ENCODE measurements at regions not wholly inside any gene's neighbourhood (a gene's known extent, or its start where the extent isn't known, plus 50 kb on each side); places are given as distances from the start of the nearest gene placed in this dataset.

DNA sequence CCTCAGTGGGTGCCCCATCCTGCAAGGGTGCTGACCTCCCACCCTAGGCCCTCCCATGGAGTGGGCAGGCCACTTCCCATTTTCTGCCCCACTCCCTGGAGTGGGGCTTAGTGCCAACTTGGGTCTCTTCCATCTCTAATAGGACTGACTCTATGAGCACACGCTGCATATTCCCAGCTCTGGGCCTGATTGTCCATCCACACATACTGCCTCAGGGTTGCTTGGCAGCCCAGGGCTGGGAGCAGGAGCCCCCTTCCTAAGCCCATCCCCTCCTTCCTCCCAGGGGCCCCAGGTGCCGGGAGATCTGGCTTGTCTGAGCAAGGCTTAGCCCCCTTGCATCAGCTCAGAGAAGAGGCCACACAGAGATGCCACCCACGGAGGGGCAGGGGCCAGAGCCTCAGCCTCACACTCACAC is 55.1 kb downstream of the PJA1 start:
- DNase-seq (ENCODE audit: low read depth), result no peak

- DNase-seq (ENCODE audit: low read depth), result peak; percentile 86
These were observed 55.5 kb downstream of the PJA1 start for GRCh38 chrX:69109706-69110105.

- DNase-seq (ENCODE audit: low read depth), result no peak
These were observed 56.1 kb downstream of the PJA1 start for GRCh38 chrX:69109036-69109663.

DNA sequence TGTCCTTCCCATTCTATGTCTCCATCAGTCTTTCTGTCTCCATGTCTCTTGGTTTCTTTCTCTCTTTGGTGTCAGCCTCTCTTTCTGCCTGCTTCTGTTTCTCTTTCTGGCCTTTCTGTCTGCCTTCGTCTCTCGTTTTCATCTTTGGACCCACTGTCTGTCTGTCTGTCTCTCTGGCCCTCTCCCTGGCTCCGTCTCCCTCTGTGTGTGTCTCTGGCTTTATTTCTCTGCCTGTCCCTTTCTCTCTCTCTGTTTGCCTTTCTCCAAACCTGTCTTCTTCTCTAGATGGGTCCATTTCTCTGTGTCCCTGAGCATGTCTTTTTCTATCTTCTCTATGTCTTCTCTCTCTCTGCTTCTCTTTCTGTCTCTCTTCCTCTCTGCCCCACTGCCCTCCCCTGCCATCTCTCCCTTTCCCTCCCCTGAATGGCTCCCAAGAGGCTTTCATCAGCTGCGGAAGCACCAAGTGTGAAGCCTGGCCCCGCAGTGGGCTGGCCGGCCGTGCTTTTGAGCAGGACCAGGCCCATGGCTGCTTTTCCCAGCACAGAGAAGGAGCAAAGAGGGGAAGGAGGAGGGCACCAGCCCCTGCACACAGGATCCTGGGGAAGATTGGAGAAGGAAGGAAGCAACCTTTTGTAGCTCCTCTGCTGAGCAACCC is 57.4 kb downstream of the PJA1 start:
- no peak for DNase-seq (ENCODE audit: low read depth)

- DNase-seq (ENCODE audit: low read depth), result no peak
These were observed 58.0 kb downstream of the PJA1 start for GRCh38 chrX:69107231-69107739.

- no peak for DNase-seq (ENCODE audit: low read depth)
These were observed 60.4 kb downstream of the PJA1 start for GRCh38 chrX:69104756-69105434.

DNA sequence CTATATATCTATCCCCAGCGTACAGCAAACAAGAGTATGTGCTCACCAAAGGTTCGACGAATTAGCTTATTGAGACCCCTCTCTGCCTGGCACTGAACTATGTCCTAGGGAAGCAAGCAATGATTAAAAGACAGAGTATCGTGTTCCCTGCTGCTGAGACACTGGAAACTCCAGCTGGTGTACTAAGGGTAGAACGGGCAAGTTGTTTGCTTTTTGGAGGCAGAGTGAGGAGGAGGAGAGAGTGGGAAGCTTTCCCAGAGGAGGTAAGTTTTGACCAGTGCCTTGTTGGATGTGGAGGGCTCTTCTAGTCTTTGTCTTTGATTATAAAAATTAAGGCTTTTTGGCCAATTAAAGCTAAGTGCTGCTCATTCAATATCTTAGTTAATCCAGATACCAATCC is 61.7 kb downstream of the PJA1 start:
- no peak for DNase-seq (ENCODE audit: low read depth)

DNA sequence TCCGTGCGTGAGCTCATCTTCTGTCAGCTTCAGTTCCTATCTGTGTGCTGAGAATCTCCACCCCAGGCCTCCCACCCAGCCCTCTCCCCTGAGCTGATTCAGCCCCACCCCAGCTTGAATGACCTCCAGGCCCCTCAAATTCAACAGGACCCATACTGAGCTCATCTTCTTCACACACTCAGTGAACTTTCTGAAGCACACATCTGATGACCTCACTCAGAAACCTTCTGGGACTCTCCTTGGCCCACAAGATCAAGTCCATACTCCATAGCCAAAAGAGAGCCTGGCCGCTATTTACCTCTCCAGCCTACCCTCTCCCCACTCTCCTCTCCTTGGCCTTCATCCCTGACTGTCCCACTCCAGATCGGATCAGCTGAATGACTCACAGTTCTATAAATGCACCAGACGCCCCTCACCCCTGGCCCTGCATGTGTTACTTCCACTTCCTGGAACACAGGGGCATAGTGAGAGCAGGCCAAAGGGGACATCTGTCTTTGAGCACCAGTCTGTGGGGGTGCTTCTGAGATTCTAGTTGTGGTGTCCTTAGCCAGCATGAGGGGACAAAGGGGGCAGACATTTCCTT is 62.5 kb downstream of the PJA1 start:
- no peak for DNase-seq (ENCODE audit: low read depth)

DNA sequence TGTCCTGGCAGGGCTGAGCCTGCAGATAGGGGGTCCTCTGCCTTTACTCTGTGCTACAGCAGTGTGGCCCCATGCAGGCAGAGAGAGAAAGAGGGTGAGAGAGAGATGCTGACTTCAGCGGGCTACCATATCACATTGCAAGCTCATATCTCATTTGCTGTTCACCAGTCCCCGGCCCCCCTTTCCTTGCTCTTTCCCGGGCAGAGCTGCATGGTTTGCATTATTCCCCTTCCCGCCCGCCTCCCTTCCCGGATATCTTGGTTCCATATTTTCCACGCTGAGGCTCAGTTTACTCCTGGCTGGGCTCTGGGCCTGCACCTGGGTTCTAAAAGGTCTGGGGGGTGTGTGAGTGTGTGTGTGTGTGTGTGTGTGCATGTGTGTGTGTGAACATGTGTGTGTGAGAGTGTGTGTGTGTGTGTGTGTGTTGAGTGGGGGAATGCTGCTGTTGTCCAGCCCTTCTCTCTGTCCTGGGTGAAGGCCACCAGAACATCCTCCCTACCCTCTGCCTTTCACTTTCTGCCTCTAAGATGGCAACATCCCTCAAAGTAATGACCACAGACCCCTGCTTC is 63.5 kb downstream of the PJA1 start:
- DNase-seq (ENCODE audit: low read depth), result no peak

- no peak for DNase-seq (ENCODE audit: low read depth)
These were observed 64.8 kb downstream of the PJA1 start for GRCh38 chrX:69100478-69100877.

GRCh38 chrX:69097451-69098236 is 67.6 kb downstream of the PJA1 start:
- DNase-seq (ENCODE audit: low read depth), result no peak

DNA sequence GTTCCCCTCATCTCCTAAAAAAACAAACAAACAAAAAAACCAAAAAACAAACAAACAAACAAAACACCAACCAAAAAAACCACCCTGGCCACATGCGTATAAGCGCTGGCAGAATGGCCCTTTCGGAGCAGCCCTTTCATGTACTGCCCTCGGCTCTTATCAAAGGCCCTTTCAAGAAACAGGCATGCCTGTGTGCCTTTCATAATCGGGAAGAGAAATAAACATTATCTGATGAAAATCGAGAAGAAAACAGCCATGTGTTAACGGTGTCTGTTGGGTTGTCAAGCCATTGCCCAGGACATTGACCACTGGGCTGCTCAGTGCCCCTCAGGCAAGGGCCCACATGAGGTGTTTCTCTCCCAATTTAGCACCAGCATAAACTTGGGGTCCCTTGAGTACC is 68.3 kb downstream of the PJA1 start:
- DNase-seq (ENCODE audit: low read depth), result no peak

DNA sequence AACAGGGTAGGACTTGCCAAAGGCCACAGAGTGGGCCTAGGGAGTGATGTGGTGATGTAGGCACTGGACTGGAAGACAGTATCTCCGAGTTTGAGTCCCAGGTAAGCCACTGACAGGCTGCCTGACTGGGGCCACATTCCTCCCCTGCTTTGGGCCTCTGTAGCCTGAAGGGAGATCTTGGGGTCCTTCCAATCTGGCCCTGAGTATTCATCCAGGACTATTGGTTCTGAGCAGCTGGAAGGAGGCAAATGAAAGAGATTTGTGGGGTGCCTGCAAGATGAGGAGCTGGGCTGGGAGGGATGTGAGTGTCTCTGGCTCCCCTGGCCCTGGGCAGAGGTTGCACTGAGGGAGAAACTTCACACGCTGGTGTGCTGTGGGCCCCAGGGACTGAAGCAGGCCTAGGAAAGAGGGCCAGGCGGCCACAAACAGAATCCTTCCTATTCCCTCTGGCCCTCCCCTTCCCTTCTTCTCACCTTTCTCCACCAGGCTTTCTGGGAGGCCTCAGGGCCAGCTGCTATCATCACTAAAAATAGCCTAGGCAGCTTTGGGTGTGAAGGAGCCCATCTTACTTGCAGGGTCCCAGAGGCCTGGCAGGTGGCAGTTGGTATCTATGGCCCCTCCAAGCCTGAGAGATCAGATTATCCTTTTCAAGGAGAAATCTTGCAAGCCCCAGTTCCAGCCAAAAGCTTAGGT is 70.1 kb downstream of the PJA1 start:
- no peak for DNase-seq (ENCODE audit: low read depth)

GRCh38 chrX:69093960-69094871 is 71.0 kb downstream of the PJA1 start:
- DNase-seq (ENCODE audit: low read depth), result peak; percentile 63

GRCh38 chrX:69090022-69090421 is 75.2 kb downstream of the PJA1 start:
- DNase-seq (ENCODE audit: low read depth), result no peak

DNA sequence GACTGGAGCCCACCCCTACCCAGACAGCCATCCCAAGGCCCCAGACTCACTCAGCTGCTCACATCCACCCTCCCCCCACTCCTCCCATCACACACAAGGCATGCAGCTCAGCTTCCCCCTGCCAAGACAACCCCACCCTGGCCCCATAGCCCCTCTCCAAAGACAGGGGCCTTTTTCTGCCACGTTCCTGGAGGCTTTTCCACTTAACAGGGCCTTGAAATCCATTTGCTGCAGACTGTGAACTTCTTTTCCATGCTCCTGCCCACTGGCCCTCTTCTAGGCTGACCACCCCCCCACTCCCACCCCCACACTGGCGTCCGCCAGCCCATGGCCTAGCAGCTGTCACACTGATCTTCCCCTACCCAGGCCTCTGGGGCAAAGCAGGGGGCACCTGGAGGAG is 76.0 kb downstream of the PJA1 start:
- no peak for DNase-seq (ENCODE audit: low read depth)

GRCh38 chrX:69088171-69088938 is 76.9 kb downstream of the PJA1 start:
- no peak for DNase-seq (ENCODE audit: low read depth)

DNA sequence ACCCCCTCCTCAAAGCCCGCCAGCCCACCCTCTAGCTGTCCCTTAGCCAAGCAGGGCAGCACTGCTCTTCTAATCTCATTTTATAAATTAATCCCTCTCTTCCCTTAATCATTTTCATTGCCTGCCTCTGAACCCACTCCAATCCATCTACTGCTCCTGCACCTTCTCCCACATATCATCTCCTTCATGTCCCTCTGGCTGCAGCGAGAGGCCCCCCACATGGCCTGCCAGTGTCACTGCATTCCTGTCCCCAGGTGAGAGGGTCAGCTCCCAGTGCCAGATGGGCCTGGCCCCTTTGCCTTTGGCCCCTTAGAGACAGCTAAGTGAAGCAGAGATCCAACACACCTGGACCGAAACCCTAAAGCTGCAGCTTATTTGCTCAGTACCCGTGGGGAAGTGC is 79.4 kb downstream of the PJA1 start:
- DNase-seq (ENCODE audit: low read depth), result no peak

- DNase-seq (ENCODE audit: low read depth), result no peak
These were observed 80.1 kb downstream of the PJA1 start for GRCh38 chrX:69085151-69085550.

Measured in ELR (cell line).